Mesenchymal stem cell (in vitro differentiated cells and primary cell): ENCODE measurements at regions not wholly inside any gene's neighbourhood (a gene's known extent, or its start where the extent isn't known, plus 50 kb on each side); places are given as distances from the start of the nearest gene placed in this dataset. TPM values are rescaled to one million over a fixed set of nuclear protein-coding genes. Genes with fewer than 3 reads are reported as not detected.

ENCODE experiments used
- DNase-seq: peaks from one replicate; pipeline ENCODE4 v3.0.0-alpha.2; 2013
- H2AFZ ChIP-seq: one replicate; pipeline ENCODE4 v1.6.1; 2013; ENCODE audit warnings: low read depth, mild to moderate bottlenecking, control low read depth, inconsistent platforms, low read length, moderate library complexity
- H2AK5ac ChIP-seq: 2 replicates; pipeline ENCODE4 v1.6.1; 2013; ENCODE audit warnings: low read length, moderate library complexity, mild to moderate bottlenecking, inconsistent platforms; ENCODE audit not compliant: severe bottlenecking
- H2BK120ac ChIP-seq: one replicate; pipeline ENCODE4 v1.6.1; 2013; ENCODE audit warnings: low read depth, mild to moderate bottlenecking, inconsistent platforms, low read length, moderate library complexity
- H2BK12ac ChIP-seq, 2 experiments: one replicate each; pipeline ENCODE4 v1.6.1; 2013; ENCODE audit warnings: inconsistent platforms in 2 of 2, low read length in 2 of 2, mild to moderate bottlenecking in 2 of 2, moderate library complexity in 2 of 2, control low read depth in 1 of 2
- H2BK15ac ChIP-seq: one replicate; pipeline ENCODE4 v1.6.1; 2013; ENCODE audit warnings: mild to moderate bottlenecking, low read depth, inconsistent platforms; ENCODE audit not compliant: poor library complexity, severe bottlenecking
- H2BK5ac ChIP-seq: 2 replicates; pipeline ENCODE4 v1.6.1; 2013; ENCODE audit warnings: low read depth, mild to moderate bottlenecking, low read length, control low read depth, inconsistent platforms; ENCODE audit not compliant: poor library complexity, severe bottlenecking
- H3K14ac ChIP-seq, 2 experiments: one replicate each; pipeline ENCODE4 v1.6.1; 2013; ENCODE audit warnings: inconsistent platforms in 2 of 2, low read length in 2 of 2, control low read depth in 1 of 2, mild to moderate bottlenecking in 1 of 2, moderate library complexity in 1 of 2
- H3K18ac ChIP-seq, 2 experiments: one replicate each; pipeline ENCODE4 v1.6.1; 2013; ENCODE audit warnings: inconsistent platforms in 2 of 2, low read length in 2 of 2, control low read depth in 1 of 2, low read depth in 1 of 2, mild to moderate bottlenecking in 1 of 2
- H3K23ac ChIP-seq, 2 experiments: one replicate each; pipeline ENCODE4 v1.6.1; 2013; ENCODE audit warnings: inconsistent platforms in 2 of 2, low read length in 2 of 2, mild to moderate bottlenecking in 2 of 2, moderate library complexity in 2 of 2, control low read depth in 1 of 2
- H3K27ac ChIP-seq: 2 replicates; pipeline ENCODE4 v1.5.1; 2013; ENCODE audit warnings: mild to moderate bottlenecking, moderate library complexity, low read length, control low read depth, inconsistent platforms; ENCODE audit not compliant: poor library complexity, severe bottlenecking
- H3K27me3 ChIP-seq, 2 experiments: 2 replicates each; pipeline versions ENCODE4 v1.6.1 to v1.7.0; 2013; ENCODE audit warnings: low read length in 2 of 2, mild to moderate bottlenecking in 2 of 2, moderate library complexity in 2 of 2, control low read depth in 1 of 2, inconsistent platforms in 1 of 2; ENCODE audit not compliant: control insufficient read depth in 1 of 2, insufficient read depth in 1 of 2
- H3K36me3 ChIP-seq, 2 experiments: 2 replicates each; pipeline versions ENCODE4 v1.6.1 to v1.7.0; 2013; ENCODE audit warnings: low read length in 2 of 2, control low read depth in 1 of 2, inconsistent platforms in 1 of 2, low read depth in 1 of 2, mild to moderate bottlenecking in 1 of 2; ENCODE audit not compliant: insufficient read depth in 2 of 2, control insufficient read depth in 1 of 2
- H3K4ac ChIP-seq, 2 experiments: one replicate each; pipeline ENCODE4 v1.6.1; 2013; ENCODE audit warnings: inconsistent platforms in 2 of 2, low read length in 2 of 2, mild to moderate bottlenecking in 2 of 2, moderate library complexity in 2 of 2, control low read depth in 1 of 2, low read depth in 1 of 2
- H3K4me1 ChIP-seq: 2 replicates; pipeline ENCODE4 v1.6.1; 2013; ENCODE audit warnings: low read depth, low read length, control low read depth; ENCODE audit not compliant: control insufficient read depth, insufficient read depth
- H3K4me2 ChIP-seq: 2 replicates; pipeline ENCODE4 v1.6.1; 2013; ENCODE audit warnings: low read length, mild to moderate bottlenecking, inconsistent platforms; ENCODE audit not compliant: poor library complexity, severe bottlenecking
- H3K4me3 ChIP-seq, 2 experiments: 2 replicates each; pipeline versions ENCODE4 v1.5.1 to v1.7.0; 2013; ENCODE audit warnings: low read length in 2 of 2, mild to moderate bottlenecking in 2 of 2, control low read depth in 1 of 2, low read depth in 1 of 2; ENCODE audit not compliant: insufficient read depth in 1 of 2
- H3K79me1 ChIP-seq: replicated peaks from 2 replicates; pipeline ENCODE4 v1.6.1; 2013; ENCODE audit warnings: mild to moderate bottlenecking, control low read depth, low read length, inconsistent platforms; ENCODE audit not compliant: poor library complexity, severe bottlenecking
- H3K9ac ChIP-seq: 2 replicates; pipeline ENCODE4 v1.7.0; 2013; ENCODE audit warnings: mild to moderate bottlenecking, low read length, moderate library complexity
- H3K9me3 ChIP-seq: 2 replicates; pipeline ENCODE4 v1.7.0; 2013; ENCODE audit warnings: mild to moderate bottlenecking, low read length; ENCODE audit not compliant: control insufficient read depth
- H4K8ac ChIP-seq: one replicate; pipeline ENCODE4 v1.6.1; 2013; ENCODE audit warnings: inconsistent platforms, mild to moderate bottlenecking, low read length, moderate library complexity
- H4K91ac ChIP-seq: one replicate; pipeline ENCODE4 v1.6.1; 2013; ENCODE audit warnings: mild to moderate bottlenecking, low read length, inconsistent platforms
- WGBS: methylation state at CpG from one replicate; pipeline ENCODE4 v1.1.7; 2013; ENCODE audit warnings: mixed read lengths; 5-methylcytosine and 5-hydroxymethylcytosine counted together
- small RNA-seq: library from polyadenylated mRNA; stranded (forward); fragments of <200 nt; extraction: miRNeasy Mini kit (QIAGEN cat#:217004); gene quantifications from one replicate; pipeline ENCODE3, GENCODE V24; 2013; ENCODE audit warnings: low read depth

DNA sequence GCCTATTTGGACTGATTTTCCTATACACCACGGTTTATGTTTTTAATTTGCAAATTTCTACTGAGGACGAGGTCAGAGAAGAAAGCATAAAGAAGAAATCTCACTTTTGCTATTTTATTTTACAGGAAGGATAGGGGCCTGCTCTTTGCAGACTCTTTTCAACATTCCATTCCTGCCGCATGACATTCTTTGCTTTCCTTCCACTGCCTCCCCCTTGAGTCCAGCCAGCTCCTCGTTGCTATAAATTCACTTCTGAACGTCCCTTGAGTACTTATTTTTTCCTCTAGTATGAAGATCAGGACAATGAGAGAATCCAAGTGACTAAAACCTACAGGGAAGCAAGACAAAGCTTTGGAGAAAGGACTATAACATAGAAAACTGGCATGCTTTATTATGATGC, 53.4 kb upstream of the PTGFR start:
- DNase-seq = no peak
- H2BK12ac ChIP-seq = no peak overlapping the region
- H2BK120ac ChIP-seq = no peak overlapping the region
- peaks cover 2% of the 10 kb centered on the region for H3K4me1 ChIP-seq
- H4K8ac ChIP-seq = no peak overlapping the region
- H3K18ac ChIP-seq = no peak overlapping the region
- H2AFZ ChIP-seq = no peak overlapping the region
- H2AK5ac ChIP-seq = no peak overlapping the region
- H3K4me2 ChIP-seq = no peak overlapping the region
- H4K91ac ChIP-seq = no peak overlapping the region
- no peak overlapping the region for H2BK5ac ChIP-seq
- H3K79me1 ChIP-seq = no peaks in the 10 kb centered on the region
- no peaks in the 10 kb centered on the region for H3K36me3 ChIP-seq
- H3K4me3 ChIP-seq = no peak overlapping the region
- no peak overlapping the region for H3K9ac ChIP-seq
- no peak overlapping the region for H3K27ac ChIP-seq
- H2BK15ac ChIP-seq = no peak overlapping the region
- no peaks in the 10 kb centered on the region for H3K9me3 ChIP-seq
- no peak overlapping the region for H3K14ac ChIP-seq
- H3K23ac ChIP-seq = no peak overlapping the region
- 50% methylated on average over 3 of the region's 5 CpGs for WGBS
- no peaks in the 10 kb centered on the region for H3K27me3 ChIP-seq
- H3K4ac ChIP-seq = no peak overlapping the region

DNA sequence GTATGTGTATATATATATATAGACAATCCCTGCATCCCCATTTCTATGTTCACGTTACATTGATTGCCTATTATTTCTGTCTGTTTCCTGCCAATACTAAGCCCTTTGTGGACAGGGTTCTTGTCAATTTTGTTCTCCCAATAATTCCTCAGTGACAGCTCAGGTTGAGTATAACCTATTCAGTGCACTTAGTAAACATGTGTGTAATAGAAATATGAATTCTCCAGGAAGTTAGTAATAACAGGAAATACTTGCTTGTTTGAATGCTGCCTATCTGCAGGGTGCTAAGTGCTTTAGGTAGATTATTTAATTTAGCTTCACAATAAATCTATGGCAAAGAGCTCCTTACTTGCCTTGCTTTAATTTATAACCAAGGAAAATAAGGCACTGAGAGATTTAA, 52.8 kb upstream of the PTGFR start:
- Histone ChIP-seq H3K27me3 (no peaks in the 10 kb centered on the region), H4K8ac (no peak overlapping the region), H3K4me3 (no peak overlapping the region), H2BK15ac (no peak overlapping the region), H3K79me1 (no peaks in the 10 kb centered on the region), H4K91ac (no peak overlapping the region), H3K9me3 (no peaks in the 10 kb centered on the region), H2BK120ac (no peak overlapping the region), H3K23ac (no peak overlapping the region), H3K36me3 (no peaks in the 10 kb centered on the region), H2AFZ (no peak overlapping the region), H2BK5ac (no peak overlapping the region), H2BK12ac (no peak overlapping the region), H3K14ac (no peak overlapping the region), H3K9ac (no peak overlapping the region), H3K4me2 (no peak overlapping the region), H3K18ac (no peak overlapping the region), H3K4me1 (peaks cover 2% of the 10 kb centered on the region), H3K4ac (no peak overlapping the region), H2AK5ac (no peak overlapping the region), H3K27ac (no peak overlapping the region)
- no CpG with 5 or more reads among the region's 1 CpG for WGBS
- no peak for DNase-seq

DNA sequence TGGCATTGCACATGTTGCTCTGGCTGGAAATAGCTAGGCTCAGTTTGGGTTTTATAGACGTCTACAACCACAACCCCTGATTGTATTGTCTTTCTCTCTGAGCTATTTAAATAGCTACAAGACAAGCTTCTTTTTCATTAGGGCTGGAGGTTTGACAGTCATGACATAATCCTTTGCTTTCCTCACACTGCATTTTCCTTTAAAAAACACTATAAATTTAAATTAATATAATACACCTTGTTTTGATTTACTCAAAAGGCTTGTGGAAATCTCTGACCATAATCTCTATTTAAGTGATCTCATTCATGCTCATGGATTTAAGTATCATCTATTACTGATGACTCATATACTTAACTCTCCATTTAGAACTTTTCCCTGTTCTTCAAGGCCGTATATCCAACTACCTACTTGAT, 50.4 kb upstream of the PTGFR start:
- H2BK120ac ChIP-seq = no peak overlapping the region
- no CpG with 5 or more reads among the region's 2 CpGs for WGBS
- H3K4me1 ChIP-seq = peaks cover 2% of the 10 kb centered on the region

More for the DNA sequence above, 50.4 kb upstream of the PTGFR start:
- Histone ChIP-seq H3K4ac (no peak overlapping the region), H2AFZ (no peak overlapping the region), H3K9ac (no peak overlapping the region), H2BK12ac (no peak overlapping the region), H3K9me3 (no peaks in the 10 kb centered on the region), H3K36me3 (no peaks in the 10 kb centered on the region), H2BK5ac (no peak overlapping the region), H3K4me3 (no peak overlapping the region), H2BK15ac (no peak overlapping the region), H3K79me1 (no peaks in the 10 kb centered on the region), H3K4me2 (no peak overlapping the region), H3K27ac (no peak overlapping the region), H3K14ac (no peak overlapping the region), H4K91ac (no peak overlapping the region), H3K27me3 (no peaks in the 10 kb centered on the region), H2AK5ac (no peak overlapping the region), H3K23ac (no peak overlapping the region), H4K8ac (no peak overlapping the region), H3K18ac (no peak overlapping the region)
- no peak for DNase-seq

Small RNAs in the stretch of these regions (small RNA-seq; reads per million reads assigned to genes)
- not detected for gene AC096531.1
- not detected for gene RNA5SP23
